ENCODE measurements at regions not wholly inside any gene's neighbourhood (a gene's known extent, or its start where the extent isn't known, plus 50 kb on each side); places are given as distances from the start of the nearest gene placed in this dataset.

- DNase-seq: no peak
These were observed 169.1 kb downstream of the TMEM18 start for GRCh38 chr2:508121-508520.

- no peak for DNase-seq
These were observed 170.3 kb downstream of the TMEM18 start for GRCh38 chr2:506866-507265.

GRCh38 chr2:506451-506850 is 170.8 kb downstream of the TMEM18 start:
- no peak for DNase-seq

DNA sequence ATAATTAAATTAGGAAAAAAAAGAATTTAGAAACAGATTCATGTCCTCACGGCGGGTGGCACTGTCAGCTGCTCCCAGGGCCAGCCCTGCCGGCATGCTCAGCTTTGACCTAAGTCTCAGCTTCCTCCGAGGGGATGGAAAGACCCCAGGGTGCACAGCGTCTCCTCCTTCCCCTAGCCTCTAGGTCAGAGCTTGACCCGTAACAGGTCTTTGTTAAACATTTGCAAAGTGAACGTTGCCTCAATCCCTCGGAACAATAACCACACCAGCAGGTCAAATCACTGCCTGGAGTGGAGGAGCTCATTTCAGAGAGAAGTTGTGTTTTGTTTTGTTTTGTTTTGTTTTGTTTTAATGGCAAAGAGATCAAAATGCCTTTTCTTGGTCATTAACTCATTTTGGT is 171.3 kb downstream of the TMEM18 start:
- DNase-seq: no peak

- no peak for DNase-seq
These were observed 173.8 kb downstream of the TMEM18 start for GRCh38 chr2:503288-503999.

DNA sequence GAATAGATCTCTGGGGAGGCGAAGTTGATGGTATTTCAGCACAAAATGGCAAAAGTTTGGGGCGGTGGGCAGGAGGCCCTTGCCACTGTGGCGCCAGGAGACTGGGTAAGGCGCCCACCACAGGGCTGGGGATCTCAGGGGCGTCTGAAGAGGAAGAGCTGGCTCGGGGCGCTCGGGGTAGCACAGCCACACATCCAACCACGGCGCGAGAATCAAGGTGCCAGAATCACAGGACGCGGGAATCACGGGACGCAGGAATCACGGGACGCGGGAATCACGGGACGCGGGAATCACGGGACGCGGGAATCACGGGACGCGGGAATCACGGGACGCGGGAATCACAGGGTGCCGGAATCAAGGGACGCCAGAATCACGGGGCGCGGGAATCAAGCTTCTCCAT is 174.4 kb downstream of the TMEM18 start:
- no peak for DNase-seq

DNA sequence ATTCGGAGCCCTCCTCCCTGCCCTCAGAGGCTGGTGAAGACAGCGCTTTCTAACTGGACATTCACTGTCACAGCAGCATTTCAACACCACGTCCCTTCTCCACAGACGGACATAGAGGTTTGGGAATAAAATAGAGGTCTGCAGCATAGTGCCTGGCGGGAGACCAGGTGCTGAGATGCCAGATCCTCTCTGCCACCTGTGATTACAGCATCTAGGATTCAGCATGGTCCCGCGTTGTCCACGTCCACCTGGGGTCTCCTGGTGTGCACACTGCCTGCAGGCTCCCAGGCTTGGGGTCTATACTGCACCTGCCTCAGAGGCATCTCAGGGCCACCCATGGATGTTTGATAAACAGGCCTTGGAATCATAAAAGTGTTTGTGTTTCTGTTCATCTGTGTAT is 175.5 kb downstream of the TMEM18 start:
- no peak for DNase-seq

GRCh38 chr2:501130-501529 is 176.1 kb downstream of the TMEM18 start:
- DNase-seq: no peak

DNA sequence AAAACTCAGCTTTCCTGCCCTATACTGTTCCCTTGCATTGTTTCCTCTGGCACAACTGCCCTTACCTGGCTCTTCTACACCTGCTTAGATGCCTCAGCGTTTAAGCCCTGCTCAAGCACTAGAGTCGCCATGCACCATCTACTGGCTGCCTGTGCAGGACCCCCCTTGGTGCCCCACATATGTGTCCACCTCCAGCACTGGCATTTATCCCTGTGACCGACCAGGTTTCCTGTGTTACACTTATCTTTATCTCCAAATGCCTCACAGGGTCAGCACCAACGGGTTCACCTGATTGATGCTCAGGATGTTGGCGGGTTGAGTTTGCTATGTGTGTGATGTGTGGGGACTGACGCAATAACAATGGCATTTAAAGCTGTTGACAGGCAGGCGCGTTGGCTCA is 177.5 kb downstream of the TMEM18 start:
- no peak for DNase-seq

DNA sequence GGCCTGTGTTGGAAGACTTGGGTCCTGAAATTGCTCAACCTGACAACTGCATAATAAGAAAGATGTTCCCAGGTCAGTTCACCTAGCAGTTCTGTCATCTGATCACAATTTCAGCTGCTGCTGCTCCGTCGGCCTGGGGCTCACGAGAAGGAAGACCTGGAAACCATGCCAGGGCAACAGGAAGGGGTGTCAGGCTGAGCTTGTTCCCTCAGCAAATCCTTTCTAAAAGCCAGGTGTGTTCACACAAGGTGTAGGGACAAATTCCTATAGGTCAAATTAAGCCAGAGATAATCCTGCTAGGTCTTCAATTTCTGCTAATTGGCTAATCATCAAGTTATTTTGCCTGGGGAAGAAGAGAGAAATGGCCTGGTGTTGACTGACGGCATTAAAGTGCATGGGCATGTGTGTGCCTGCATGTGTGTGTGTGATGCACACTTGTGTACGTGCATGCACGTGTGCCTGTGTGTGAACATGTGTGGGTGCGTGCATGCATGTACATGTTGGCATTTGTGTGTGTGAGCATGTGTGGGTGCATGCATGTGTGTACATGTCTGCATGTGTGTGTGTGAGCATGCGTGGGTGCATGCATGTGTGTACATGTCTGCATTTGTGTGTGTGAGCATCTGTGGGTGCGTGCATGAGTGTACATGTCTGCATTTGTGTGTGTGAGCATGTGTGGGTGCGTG is 178.6 kb downstream of the TMEM18 start:
- no peak for DNase-seq

GRCh38 chr2:497770-498492 is 179.3 kb downstream of the TMEM18 start:
- no peak for DNase-seq

DNA sequence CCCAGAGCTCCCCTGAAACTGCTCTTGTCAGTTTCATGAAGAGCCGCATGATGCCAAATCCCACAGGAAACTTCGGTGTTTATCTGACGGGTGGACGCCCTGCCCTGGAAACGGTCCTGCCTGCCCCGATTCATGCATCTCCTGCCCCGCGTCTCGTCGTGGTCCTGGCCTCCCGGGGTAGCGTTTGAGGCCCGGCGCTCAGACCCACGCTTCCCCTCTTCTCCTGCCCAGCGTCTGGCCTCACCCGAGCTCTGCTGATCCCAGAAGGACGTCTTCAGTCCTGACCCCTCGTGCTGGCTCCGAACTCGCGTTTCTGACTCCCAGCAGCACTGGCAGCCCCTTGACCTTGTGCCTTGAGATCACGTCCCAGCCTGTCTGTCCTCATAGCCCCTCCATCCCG is 180.5 kb downstream of the TMEM18 start:
- no peak for DNase-seq

DNA sequence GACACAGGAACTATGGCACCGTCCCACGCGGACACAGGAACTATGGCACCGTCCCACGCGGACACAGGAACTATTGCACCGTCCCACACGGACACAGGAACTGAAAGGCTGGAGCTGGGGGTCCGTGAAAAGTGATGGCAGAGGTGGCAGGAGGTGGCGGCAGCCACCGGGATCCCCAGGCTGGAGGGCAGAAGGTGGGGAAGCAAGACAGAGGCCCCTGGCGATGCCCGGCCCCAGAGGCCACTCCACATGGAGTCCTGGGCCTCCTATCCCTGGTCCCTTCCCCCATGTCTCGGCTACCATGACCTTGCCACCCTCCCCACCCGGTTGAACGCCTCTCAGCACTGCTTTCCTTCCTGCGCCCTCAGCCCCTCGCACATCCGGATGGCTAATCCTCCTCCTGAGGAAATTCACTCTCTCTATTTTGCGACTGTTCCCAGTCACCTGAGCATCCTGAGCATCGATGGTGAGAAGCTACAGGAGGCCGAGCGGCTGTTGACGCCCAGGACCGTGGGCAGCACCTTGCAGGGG is 181.4 kb downstream of the TMEM18 start:
- no peak for DNase-seq

GRCh38 chr2:494853-495252 is 182.4 kb downstream of the TMEM18 start:
- no peak for DNase-seq

GRCh38 chr2:493228-493627 is 184.0 kb downstream of the TMEM18 start:
- no peak for DNase-seq

GRCh38 chr2:492178-492577 is 185.0 kb downstream of the TMEM18 start:
- DNase-seq: no peak

DNA sequence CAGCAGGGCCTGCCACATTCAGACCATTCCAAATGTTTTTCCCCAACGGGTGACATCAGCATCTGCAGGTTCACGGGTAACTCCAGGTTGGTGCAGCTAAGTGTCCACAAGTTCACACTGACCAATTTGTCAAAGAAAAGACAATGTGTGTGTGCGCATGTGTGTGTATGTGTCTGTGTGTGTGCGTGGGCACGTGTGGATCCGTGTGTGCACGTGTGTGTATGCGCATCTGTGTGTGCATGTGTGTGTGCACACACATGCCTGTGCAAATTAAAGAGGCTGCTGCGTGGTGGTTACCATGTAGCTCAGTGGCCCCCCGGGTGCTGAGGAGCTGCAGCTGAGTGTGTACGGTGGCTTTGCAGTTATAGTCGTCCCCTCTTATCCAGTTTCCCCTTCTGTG is 187.4 kb downstream of the TMEM18 start:
- no peak for DNase-seq

DNA sequence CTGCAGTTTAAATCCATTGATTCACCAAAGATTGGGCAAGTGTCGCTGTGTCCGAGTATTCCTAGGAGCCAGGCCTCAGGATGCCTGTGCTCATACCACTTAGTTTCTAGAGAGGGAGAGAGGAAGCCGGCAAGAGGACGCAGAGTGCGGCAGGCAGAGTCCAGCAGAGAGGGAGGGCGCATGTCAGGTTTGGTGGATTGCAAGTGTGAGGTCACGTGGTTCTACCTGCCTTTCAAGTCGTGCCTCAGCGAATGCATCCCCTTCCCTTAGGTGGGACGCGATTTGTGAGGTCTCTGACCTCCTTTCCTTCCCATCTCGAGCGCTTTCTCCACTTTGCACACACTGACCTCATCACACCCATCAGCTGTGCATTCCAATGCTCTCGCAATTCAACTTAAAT is 188.1 kb downstream of the TMEM18 start:
- no peak for DNase-seq

DNA sequence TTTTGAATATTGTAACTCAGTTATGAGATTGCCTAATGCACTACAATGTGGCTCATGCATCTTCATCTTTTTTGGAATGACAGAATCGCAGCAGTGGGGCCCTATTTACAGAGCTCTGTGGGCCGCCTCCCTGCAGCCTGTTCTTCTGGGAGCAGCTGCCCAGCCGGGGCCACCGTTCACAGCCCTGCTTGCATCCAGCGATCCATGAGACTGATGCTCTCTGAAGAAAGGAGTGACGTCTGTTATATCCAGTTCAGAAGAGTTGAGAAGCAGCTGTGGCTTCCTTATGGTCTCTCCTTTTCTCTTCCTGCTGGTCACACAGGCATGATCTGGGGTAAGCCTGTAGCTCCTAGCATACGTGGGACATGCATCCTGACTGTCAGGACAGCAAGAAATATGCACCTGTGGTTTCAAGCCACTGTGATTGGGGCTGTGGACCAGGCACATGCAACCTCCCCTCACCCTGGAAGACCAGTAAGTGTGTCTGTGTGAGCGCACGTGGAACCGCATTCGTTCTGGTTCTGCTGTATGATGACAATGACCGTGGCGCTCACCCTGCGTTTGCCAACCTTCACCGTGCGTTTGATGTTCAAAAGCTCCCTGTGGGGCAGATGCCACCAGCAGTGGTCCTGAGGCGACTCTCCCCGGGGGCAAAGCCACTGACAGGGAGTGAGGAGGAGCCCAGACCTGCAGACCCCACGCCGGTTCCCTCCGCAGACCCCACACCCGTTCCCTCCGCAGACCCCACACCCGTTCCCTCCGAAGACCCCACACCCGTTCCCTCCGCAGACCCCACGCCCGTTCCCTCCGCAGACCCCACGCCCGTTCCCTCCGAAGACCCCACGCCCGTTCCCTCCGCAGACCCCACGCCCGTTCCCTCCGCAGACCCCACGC is 189.8 kb downstream of the TMEM18 start:
- no peak for DNase-seq

GRCh38 chr2:486371-486770 is 190.8 kb downstream of the TMEM18 start:
- no peak for DNase-seq

GRCh38 chr2:481388-481787 is 193.5 kb upstream of the ALKAL2 start:
- no peak for DNase-seq

- DNase-seq: no peak
These were observed 191.7 kb upstream of the ALKAL2 start for GRCh38 chr2:479490-480176.

Measured in stimulated activated CD4-positive, alpha-beta T cell treated with anti-CD3 and anti-CD28 coated beads, Interleukin-2, amount 100 ng/mL, for 48 hours (primary cell).